ENCODE measurements at regions not wholly inside any gene's neighbourhood (a gene's known extent, or its start where the extent isn't known, plus 50 kb on each side); places are given as distances from the start of the nearest gene placed in this dataset.
"Not testable (repeated sequence)": the region's sequence is repeated elsewhere in the genome, so short reads cannot be mapped to it uniquely, and the experiment has no call there.

GRCh38 chr3:162395496-162395895, 898.9 kb downstream of the OTOL1 start:
- Histone ChIP-seq H3K27me3 (ENCODE audit: control insufficient read depth, insufficient read depth, low read length) (no peaks in the 10 kb centered on the region), H3K27ac (ENCODE audit: low read depth, low read length) (no peak overlapping the region), H3K4me3 (ENCODE audit: low read depth, low read length) (no peak overlapping the region), H3K9me3 (ENCODE audit: control insufficient read depth, insufficient read depth, low read length) (no peaks in the 10 kb centered on the region)
- DNase-seq (ENCODE audit: low read depth, low spot score), result no peak
- ChIA-PET CTCF (interaction anchor here (1.2 kb wide), 1 partner anchor 20 kb away, joined by 4 read pairs; no protein-coding TSS in a partner anchor), POLR2A (no interaction called here)
- no peak for TF ChIP-seq CTCF (IDR thresholded peaks at IDR 0.05; ENCODE audit: low read depth, low read length)

DNA sequence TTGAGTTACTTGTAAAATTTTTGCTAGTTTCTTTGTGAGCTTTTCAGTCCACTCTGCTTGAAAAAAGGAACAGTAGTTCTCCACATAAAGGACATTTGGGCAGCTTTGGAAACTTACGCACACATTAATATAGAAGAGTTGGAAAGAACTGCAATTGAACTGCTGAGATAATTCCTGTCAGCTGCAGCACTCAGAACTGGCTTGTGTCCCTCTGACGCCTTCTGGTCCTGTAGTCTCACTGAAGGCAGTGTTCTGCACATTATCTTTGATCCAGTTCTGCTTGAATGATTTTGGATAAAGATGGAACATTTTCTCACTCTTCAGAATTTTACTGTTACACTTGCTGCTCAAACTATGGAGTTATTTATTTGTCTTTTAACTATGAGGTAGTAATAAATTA, 901.9 kb downstream of the OTOL1 start:
- TF ChIP-seq CTCF (IDR thresholded peaks at IDR 0.05; ENCODE audit: low read depth, low read length), result no peak
- no peaks in the 10 kb centered on the region for H3K27me3 ChIP-seq (ENCODE audit: control insufficient read depth, insufficient read depth, low read length)
- no peaks in the 10 kb centered on the region for H3K9me3 ChIP-seq (ENCODE audit: control insufficient read depth, insufficient read depth, low read length)
- no peak overlapping the region for H3K27ac ChIP-seq (ENCODE audit: low read depth, low read length)
- CTCF ChIA-PET, result no interaction called here
- no peak for DNase-seq (ENCODE audit: low read depth, low spot score)
- POLR2A ChIA-PET, result no interaction called here
- H3K4me3 ChIP-seq (ENCODE audit: low read depth, low read length), result no peak overlapping the region

DNA sequence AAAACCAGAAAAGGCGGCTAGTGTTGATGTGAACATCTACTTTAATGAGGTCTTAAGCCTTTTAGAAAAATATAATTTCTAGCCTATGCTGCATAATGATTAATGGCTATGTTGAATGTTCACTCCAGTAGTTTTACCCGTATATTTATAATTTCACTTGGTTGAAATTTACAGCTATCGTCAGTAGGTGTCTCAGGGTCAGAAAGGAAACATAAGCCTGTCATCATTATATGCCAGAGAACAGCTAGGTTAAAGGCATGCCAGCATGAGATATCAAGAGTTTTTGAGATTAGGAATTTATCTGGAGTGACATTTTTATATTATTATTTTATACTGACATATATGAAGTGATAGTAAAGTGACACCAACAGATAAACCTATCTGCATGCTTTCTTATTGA, 904.1 kb downstream of the OTOL1 start:
- TF ChIP-seq CTCF (IDR thresholded peaks at IDR 0.05; ENCODE audit: low read depth, low read length), result no peak
- Histone ChIP-seq H3K4me3 (ENCODE audit: low read depth, low read length) (no peak overlapping the region), H3K9me3 (ENCODE audit: control insufficient read depth, insufficient read depth, low read length) (no peaks in the 10 kb centered on the region), H3K27ac (ENCODE audit: low read depth, low read length) (no peak overlapping the region), H3K27me3 (ENCODE audit: control insufficient read depth, insufficient read depth, low read length) (no peaks in the 10 kb centered on the region)
- CTCF ChIA-PET, result no interaction called here
- DNase-seq (ENCODE audit: low read depth, low spot score), result no peak
- POLR2A ChIA-PET, result no interaction called here

DNA sequence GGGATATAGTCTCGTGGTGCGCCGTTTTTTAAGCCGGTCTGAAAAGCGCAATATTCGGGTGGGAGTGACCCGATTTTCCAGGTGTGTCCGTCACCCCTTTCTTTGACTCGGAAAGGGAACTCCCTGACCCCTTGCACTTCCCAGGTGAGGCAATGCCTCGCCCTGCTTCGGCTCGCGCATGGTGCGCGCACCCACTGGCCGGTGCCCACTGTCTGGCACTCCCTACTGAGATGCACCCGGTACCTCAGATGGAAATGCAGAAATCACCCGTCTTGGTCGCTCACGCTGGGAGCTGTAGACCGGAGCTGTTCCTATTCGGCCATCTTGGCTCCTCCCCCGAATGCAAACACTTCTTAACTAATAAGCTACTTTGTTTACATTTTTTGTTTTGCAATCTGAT, 914.9 kb downstream of the OTOL1 start:
- DNase-seq (ENCODE audit: low read depth, low spot score); H3K9me3 ChIP-seq (ENCODE audit: control insufficient read depth, insufficient read depth, low read length); CTCF ChIA-PET; H3K27me3 ChIP-seq (ENCODE audit: control insufficient read depth, insufficient read depth, low read length); H3K4me3 ChIP-seq (ENCODE audit: low read depth, low read length); POLR2A ChIA-PET; H3K27ac ChIP-seq (ENCODE audit: low read depth, low read length): not testable (repeated sequence)

DNA sequence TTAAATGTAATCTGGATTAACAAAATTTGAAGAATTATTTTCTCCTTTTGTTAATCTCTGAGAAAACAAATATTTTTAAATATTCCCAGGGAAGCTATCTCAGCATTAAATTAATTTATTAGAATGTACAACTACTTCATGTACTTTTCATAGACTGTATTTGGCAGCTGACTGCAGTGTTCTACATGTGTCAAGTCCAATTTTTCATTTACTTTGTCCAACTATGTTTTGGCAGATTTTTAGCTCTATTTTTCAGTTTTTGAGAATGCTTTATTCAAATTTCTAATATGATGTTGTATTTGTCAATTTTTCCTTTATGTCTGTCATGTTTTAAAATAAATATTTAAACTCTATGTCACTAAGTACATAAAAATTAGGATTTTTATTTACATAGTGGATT, 925.1 kb downstream of the OTOL1 start:
- no peaks in the 10 kb centered on the region for H3K9me3 ChIP-seq (ENCODE audit: control insufficient read depth, insufficient read depth, low read length)
- CTCF ChIA-PET, result no interaction called here
- no peak for TF ChIP-seq CTCF (IDR thresholded peaks at IDR 0.05; ENCODE audit: low read depth, low read length)
- no peak for DNase-seq (ENCODE audit: low read depth, low spot score)
- H3K4me3 ChIP-seq (ENCODE audit: low read depth, low read length), result no peak overlapping the region
- POLR2A ChIA-PET, result no interaction called here
- H3K27ac ChIP-seq (ENCODE audit: low read depth, low read length), result no peak overlapping the region
- no peaks in the 10 kb centered on the region for H3K27me3 ChIP-seq (ENCODE audit: control insufficient read depth, insufficient read depth, low read length)

DNA sequence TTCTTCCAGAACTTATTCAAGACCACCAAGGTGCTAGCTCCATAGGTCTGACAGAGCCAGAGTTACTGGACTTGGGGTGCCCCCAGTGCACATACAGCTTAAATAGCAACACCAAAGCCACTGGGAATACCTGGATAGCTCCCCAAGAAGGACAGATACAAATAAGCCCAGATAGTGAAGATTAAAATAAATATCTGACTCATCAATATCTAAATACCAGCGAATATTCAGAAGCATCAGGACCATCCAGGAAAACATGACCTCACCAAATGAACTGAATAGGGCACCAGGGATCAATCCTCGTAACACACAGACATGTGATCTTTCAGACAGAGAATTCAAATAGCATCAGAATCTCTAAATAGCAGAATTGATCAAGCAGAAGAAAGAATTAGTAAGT, 931.6 kb downstream of the OTOL1 start:
- CTCF ChIA-PET, result interaction anchor here (0.8 kb wide), 1 partner anchor 13 kb away, joined by 4 read pairs; no protein-coding TSS in a partner anchor
- Histone ChIP-seq H3K4me3 (ENCODE audit: low read depth, low read length) (no peak overlapping the region), H3K27me3 (ENCODE audit: control insufficient read depth, insufficient read depth, low read length) (no peaks in the 10 kb centered on the region), H3K27ac (ENCODE audit: low read depth, low read length) (no peak overlapping the region), H3K9me3 (ENCODE audit: control insufficient read depth, insufficient read depth, low read length) (no peaks in the 10 kb centered on the region)
- no peak for DNase-seq (ENCODE audit: low read depth, low spot score)
- TF ChIP-seq CTCF (IDR thresholded peaks at IDR 0.05; ENCODE audit: low read depth, low read length), result no peak
- POLR2A ChIA-PET, result no interaction called here
